ENCODE measurements at regions not wholly inside any gene's neighbourhood (a gene's known extent, or its start where the extent isn't known, plus 50 kb on each side); places are given as distances from the start of the nearest gene placed in this dataset.

DNA sequence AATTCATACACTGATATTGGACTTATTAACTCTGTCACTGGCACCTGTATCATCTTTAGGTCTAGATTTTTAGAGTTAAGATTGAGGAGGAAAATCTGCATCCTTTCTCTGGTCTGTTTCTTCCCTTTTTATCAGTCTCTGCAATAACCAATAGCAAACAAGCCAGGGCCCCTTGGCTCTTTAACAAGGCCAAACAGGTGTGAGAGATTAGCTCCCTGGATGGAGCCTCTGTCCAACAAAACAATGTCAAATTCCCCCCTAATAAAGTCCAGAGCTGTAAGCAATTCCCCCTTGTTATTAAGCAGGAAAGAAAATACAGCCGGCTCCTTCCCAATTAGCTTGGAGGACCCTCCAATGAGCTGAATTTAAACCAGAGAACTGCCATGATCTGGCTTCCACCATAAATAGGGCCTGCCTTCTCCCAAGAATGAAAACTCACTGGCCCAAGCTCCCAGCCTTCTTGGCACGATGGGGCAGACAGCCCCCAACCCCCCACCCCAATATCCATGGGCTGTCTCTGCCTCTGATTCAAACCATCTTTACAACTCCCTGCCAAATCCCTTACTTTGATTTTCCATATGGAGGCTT is 56.1 kb upstream of the SOX9 start:
- DNase-seq: no peak

DNA sequence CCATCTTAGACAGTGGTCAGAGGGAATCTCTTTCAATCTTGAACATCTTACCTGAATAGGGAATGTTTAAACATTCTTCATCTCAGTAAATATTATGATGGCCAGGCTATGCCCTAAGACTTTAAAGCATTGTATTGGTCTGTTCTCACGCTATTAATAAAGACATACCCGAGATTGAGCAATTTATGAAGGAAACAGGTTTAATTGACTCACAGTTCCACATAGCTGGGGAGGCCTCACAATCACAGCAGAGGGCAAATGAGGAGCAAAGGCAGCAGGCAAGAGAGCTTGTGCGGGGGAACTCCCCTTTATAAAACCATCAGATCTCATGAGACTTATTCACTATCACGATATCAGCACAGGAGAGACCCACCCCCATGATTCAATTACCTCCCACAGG is 55.3 kb upstream of the SOX9 start:
- DNase-seq: no peak

- no peak for DNase-seq
These were observed 52.2 kb upstream of the SOX9 start for GRCh38 chr17:72068643-72069042.

DNA sequence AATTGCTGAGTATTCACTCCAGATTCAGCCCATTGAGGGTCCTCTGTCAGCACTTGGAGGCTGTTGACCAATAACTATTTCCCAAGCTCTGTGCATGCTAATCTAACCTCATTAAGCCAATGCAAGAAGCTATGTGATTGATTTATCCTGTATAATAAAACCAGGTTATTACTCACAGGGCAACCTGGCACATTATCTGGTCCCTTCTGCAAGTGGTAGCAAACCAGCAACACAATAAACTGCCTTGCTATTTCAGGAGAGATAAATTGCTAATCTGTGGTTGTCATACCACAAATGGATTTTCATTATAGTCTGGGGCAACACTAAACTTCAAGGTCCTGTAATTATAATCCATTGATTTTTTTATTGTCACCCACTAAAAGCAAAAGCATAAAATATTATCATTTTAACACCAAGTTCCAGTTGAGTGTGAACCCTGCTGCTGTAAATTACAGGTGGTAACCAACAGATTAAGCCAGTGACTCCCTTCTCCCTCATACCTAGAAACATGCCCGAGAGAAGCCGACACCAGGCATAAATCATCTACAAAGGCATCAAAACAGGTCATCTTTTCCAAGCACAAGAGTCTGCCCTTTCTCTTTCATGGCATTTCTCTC is 51.1 kb upstream of the SOX9 start:
- DNase-seq: no peak
